GM18858 (cell line): ENCODE measurements at regions not wholly inside any gene's neighbourhood (a gene's known extent, or its start where the extent isn't known, plus 50 kb on each side); places are given as distances from the start of the nearest gene placed in this dataset.

Experiments used
- ATAC-seq: cut with Tn5 transposase; IDR thresholded peaks from one replicate; pipeline ENCODE4 v1.9.1; 2021; ENCODE audit not compliant: unreplicated experiment

- ATAC-seq: no peak
These were observed 481.0 kb downstream of the FOXO1 start for GRCh38 chr13:40185414-40185813.

DNA sequence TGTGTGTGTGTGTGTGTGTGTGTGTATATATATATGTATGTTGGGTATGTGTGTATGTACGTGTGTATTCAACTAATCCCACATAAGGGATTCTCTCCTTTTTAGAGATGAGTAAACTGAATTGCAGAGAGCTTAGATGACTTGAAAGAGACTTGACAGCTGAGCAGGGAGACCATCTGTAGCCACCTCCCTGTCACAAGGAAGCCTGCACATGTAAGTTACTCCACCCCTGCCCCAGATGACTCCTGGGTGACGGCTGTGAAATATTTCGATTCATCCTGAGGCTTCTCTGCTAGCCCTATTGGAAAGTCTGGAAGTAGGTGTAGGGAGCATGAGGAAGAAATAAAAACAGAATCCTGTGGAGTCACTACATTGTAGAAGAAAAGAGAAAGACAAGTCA is 480.4 kb downstream of the FOXO1 start:
- ATAC-seq: no peak

- ATAC-seq: no peak
These were observed 479.7 kb downstream of the FOXO1 start for GRCh38 chr13:40186626-40187323.

- ATAC-seq: no peak
These were observed 479.1 kb downstream of the FOXO1 start for GRCh38 chr13:40187324-40187795.

DNA sequence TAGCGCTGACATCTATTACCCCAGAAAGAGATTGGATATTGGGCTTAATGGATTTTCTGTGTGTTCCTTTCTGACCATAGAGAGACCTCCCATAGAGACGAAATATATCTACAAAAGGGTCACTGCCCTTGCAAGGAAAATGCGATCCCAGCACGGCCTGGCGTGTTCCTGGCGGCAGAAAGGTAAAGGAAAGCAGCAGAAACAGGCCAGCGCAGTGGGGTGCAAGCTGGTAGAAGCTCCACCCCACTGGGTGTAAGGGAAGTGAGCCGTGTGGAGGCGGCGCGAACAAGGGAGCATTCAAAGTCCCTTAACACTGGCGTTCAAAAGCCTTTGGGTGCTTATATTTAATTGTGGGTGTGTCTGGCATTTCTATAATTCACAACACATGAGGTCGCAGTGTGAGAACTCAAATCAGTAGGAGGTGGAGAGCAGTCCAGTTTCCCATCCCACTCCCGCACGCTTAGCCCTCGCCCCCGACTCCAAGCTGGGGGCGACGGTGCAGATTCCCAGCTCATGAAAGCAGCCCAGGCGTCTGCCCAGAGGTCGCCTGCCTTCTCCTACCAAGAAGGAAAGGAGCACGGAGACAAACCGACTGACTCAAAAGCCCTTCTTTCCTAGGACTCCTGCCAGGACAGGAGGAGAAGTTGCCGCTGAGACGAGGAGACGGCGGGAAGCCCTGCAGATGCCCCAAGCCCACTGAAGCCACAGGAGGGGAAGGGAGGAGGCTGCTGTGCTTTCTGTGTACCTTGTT is 478.4 kb downstream of the FOXO1 start:
- ATAC-seq: no peak

- no peak for ATAC-seq
These were observed 477.0 kb downstream of the FOXO1 start for GRCh38 chr13:40189426-40189825.

DNA sequence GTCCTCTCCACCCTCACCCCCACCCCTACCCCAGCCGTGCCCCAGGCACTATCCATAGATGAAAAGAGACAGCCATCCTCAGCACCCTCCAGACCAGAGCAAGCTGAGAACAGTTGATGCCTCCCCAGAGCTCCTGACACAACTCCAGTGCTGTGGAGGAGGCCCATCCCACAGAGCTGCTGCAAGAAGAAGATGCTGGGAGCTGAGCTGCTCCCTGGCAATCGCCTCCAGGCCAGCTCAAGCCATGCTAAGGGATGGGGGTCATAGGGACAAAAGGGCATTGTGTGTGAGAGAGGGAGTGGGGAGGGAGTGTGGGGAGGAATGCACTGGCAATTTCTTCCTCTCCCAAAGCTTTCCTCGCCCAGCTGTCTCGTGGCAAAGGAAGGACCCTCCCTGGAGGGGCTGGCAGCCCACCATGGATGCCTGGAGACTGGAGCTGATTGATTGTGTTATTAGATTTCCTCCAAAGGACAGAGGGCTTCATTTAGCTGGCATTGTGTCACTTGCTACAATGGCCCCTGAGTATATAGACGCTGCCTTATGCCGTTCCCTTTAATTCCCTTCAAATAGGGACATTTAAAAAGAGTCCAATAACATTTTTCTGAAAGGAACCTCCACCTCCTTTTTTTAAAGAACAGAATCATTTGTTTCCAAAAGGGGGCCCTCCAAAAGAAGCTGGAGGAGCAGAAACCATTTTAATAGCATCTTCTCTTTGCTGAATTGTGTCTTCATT is 476.4 kb downstream of the FOXO1 start:
- ATAC-seq: no peak

DNA sequence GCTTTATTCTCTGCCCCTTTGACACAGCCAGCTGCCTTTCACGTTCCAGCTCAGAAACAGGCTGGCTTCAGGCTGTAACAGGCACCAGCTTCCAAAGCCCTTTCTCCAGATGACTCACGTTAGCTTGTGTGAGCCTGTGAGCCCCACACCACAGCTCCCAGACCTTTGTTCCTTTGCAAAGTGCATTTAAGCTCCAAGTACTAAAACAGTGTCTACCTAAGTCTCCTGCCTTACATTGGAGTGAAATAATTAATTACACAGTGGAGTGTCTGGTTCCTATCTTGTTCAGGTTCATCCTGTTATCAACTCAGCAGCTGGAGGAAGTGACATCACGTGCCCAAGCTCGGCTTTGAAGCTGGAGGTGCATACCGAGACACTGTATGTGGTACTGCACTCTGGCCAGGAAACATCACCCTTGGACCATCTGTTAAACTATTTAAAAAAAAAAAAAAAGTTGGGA is 475.8 kb downstream of the FOXO1 start:
- ATAC-seq: no peak

GRCh38 chr13:40191186-40191980 is 475.1 kb downstream of the FOXO1 start:
- ATAC-seq: no peak

DNA sequence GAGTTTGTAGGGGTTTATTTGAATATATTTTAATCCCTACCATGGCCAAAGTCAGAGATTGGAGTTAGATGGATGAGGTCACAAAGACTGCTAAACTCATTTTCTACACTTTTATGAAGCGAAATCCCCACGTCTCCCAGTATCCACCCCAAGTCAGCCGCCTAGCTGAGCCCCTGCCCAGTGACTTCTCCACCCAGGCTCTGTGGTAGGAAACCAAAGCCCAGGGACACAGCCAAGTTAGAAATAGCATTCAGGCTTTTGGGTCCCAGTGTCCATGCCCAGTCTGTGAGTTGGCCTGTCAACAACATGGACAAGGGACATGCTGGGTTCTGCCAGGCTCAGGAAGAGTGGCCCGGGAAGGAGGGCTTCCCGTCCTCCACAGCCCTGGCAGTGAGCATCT is 474.0 kb downstream of the FOXO1 start:
- no peak for ATAC-seq

GRCh38 chr13:40192858-40193257 is 473.6 kb downstream of the FOXO1 start:
- no peak for ATAC-seq

- no peak for ATAC-seq
These were observed 472.9 kb downstream of the FOXO1 start for GRCh38 chr13:40193286-40194223.

DNA sequence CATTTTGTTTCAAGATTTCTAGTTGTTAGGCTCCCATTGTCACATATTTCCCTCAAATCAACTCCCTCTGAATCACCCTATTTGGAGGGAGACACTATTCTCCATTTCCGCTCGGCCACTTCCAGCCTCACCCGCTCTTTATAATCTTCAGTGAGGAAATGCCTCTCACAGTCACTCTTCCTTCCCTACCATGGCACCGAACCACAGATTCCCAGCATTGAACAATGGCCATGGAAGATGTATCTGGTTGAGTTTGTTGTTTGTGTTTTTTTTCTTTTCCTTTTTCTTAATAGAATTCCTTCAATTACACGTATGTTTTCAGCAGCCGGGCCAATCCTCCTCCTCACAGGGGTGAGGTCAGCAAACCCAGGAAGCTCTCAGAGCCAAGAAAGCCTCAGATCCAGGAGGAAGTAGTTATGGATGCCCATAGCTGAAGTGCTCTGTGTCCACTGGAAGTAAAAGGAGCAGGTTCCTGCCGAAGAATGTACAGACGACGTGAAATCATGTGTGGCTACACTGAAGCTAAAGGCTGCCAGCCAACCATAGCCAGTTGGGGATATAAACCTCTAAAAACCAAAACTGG is 472.1 kb downstream of the FOXO1 start:
- no peak for ATAC-seq

- ATAC-seq: no peak
These were observed 469.4 kb downstream of the FOXO1 start for GRCh38 chr13:40197049-40197448.

DNA sequence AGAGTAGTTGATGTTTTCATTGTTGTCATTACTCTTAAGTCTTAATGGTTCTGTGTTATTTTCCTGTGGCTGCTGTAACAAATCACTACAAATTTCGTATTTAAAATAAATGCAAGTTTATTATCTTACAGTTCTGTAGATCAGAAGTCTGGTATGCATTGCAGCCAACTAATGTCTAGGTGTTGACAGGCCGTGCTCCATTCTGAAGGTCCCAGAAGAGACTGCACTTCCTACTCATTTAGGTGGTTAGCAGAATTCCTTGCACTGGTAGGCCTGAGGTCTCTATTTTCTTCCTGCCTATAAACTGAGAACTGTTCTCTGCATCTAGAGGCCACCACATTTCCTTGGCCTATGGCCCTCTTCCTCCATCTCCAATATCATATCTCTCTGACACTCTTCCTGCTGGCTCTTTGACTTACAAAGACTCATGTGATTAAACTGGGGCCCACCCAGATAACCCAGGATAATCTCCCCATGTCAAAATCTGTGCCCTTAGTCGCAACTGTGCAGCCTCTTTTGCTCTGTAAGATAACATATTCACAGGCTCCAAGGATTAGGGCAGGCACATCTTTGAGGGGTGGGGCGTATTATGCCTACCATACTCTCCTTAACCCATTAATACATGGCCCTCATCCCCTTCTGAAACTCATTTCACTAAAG is 468.4 kb downstream of the FOXO1 start:
- ATAC-seq: no peak

- no peak for ATAC-seq
These were observed 466.0 kb downstream of the FOXO1 start for GRCh38 chr13:40200273-40200978.

- ATAC-seq: no peak
These were observed 462.2 kb downstream of the FOXO1 start for GRCh38 chr13:40204246-40204645.

GRCh38 chr13:40205771-40206240 is 460.6 kb downstream of the FOXO1 start:
- ATAC-seq: no peak
